Gastroesophageal sphincter (tissue), 3 donors: ENCODE measurements at regions not wholly inside any gene's neighbourhood (a gene's known extent, or its start where the extent isn't known, plus 50 kb on each side); places are given as distances from the start of the nearest gene placed in this dataset.

Experiments used
- EP300 ChIP-seq: sonication (generic); formaldehyde crosslinking; IDR thresholded peaks from one replicate; pipeline ENCODE4 v1.6.1; 2017; ENCODE audit warnings: antibody characterized with exemption, mild to moderate bottlenecking
- POLR2A ChIP-seq, 2 donors: fragments of 450-650 bp; IDR thresholded peaks; one replicate each; pipeline ENCODE4 v1.6.1; 2017; ENCODE audit warnings: antibody characterized with exemption in 2 of 2, mild to moderate bottlenecking in 2 of 2, moderate library complexity in 1 of 2
- POLR2AphosphoS5 ChIP-seq: sonication (generic); formaldehyde crosslinking; IDR thresholded peaks from one replicate; pipeline ENCODE4 v1.6.1; 2017; ENCODE audit warnings: antibody characterized with exemption
- TF ChIP-seq, protein P1 (sequence below), 4 experiments: fragments of 200-600 bp in 2 of 4; fragments of 450-650 bp in 2 of 4; sonication (generic) in 1 of 4; IDR thresholded peaks; one replicate each; pipeline ENCODE4 v1.5.1; 2017 to 2019; ENCODE audit warnings: antibody characterized with exemption in 4 of 4, mild to moderate bottlenecking in 2 of 4, moderate library complexity in 2 of 4

DNA sequence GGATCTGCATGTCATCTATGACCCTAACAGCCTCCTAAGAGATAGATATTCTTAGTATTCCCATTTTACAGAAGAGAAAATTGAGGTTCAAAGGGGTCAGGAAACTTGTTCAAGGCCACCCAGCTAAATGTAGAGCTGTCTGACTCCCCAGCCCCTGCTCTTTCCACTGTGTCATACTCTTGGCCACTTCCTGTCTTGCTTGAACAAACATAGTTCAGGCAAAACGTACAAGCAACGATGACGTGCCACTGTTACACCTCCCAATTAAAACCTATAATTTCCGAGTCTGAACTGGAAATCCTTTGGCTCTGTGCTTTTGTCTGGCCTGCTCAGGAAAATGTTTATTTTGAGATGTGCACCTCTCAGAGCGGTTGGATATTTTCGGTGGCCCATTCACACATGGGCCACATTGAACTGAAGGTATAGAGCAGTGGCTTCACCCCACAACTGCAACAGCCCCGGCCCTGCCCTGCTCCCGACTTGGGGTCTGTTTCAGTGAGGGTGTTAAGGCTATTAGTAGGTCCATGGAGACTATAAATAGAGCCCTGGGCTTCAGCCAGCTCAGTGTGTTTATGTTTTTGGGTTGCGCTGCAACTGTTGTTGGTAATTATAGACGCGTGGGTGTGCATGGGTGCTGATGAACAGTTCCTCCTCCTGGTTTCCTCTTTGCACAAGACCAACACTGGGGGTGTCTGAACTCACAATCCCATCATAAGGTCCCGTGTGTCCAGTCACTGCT is 172.3 kb upstream of the ADO start:
- TF ChIP-seq, protein P1, sequence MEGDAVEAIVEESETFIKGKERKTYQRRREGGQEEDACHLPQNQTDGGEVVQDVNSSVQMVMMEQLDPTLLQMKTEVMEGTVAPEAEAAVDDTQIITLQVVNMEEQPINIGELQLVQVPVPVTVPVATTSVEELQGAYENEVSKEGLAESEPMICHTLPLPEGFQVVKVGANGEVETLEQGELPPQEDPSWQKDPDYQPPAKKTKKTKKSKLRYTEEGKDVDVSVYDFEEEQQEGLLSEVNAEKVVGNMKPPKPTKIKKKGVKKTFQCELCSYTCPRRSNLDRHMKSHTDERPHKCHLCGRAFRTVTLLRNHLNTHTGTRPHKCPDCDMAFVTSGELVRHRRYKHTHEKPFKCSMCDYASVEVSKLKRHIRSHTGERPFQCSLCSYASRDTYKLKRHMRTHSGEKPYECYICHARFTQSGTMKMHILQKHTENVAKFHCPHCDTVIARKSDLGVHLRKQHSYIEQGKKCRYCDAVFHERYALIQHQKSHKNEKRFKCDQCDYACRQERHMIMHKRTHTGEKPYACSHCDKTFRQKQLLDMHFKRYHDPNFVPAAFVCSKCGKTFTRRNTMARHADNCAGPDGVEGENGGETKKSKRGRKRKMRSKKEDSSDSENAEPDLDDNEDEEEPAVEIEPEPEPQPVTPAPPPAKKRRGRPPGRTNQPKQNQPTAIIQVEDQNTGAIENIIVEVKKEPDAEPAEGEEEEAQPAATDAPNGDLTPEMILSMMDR (IDR thresholded peaks at IDR 0.05): no peak
- no peak for TF ChIP-seq EP300
- no peak for TF ChIP-seq POLR2A (IDR thresholded peaks at IDR 0.05)
- no peak for TF ChIP-seq POLR2AphosphoS5
